HG02763 (cell line): ENCODE measurements at regions not wholly inside any gene's neighbourhood (a gene's known extent, or its start where the extent isn't known, plus 50 kb on each side); places are given as distances from the start of the nearest gene placed in this dataset.

Experiments
- ATAC-seq: cut with Tn5 transposase; IDR thresholded peaks from one replicate; pipeline ENCODE4 v1.9.1; 2021; ENCODE audit warnings: mild to moderate bottlenecking, moderate library complexity; ENCODE audit not compliant: unreplicated experiment

DNA sequence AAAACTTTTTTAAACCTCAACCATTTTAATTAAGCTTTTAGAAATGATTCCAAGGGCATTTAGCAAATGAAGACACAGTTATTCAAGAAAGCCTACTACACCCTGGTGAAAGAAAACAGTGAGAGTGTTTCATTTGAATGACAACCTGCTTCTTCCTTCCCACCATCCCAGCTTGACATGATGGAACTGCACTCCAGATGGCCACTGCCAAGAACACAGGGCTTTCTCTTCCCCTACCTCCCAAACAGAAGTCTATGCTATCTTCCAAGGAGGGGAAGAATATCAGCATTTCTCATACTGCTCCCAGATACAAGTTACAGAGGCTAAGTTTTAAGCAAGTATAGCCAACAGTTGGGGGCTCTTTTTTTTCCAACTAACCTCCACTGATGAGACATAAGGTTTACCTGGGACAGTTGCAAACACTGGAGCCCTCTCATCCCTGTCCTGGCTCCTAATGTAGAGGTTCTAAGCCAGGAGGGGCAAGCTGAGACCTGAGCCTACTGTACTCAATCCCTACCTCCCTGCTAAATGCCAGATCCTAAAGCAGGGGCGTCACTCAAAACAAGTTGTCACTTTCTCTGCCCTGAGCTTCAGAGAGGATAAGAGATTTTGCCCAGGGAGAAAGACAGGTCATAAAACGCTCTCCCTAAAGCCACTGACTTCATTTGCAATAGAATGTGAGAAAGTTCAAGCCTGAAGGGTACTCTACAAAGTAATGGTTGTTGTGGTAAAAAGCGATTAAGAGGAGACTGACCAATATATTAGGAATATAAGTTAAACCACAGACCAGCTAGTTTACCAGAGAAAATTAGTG lies 88.5 kb upstream of the SLC27A6 start:
- no peak for ATAC-seq

DNA sequence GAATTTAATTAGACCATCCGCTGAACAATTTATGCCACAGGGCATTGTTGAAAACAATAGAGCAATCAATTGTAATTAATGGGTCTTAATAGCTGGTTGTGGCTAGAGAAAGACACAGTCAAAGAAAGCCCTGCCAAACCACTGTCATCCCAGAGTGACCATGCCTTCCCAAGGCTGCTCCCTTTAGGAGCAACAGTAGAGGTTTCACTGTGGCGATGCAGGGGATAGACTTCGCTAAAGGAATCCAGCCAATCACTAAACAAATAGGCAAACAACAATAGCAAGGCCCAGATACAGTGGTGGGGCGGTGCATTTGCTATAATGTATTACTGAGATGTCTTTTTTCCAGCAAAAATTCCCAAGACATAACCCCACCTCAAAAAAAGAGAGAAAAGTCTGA lies 87.8 kb upstream of the SLC27A6 start:
- no peak for ATAC-seq

DNA sequence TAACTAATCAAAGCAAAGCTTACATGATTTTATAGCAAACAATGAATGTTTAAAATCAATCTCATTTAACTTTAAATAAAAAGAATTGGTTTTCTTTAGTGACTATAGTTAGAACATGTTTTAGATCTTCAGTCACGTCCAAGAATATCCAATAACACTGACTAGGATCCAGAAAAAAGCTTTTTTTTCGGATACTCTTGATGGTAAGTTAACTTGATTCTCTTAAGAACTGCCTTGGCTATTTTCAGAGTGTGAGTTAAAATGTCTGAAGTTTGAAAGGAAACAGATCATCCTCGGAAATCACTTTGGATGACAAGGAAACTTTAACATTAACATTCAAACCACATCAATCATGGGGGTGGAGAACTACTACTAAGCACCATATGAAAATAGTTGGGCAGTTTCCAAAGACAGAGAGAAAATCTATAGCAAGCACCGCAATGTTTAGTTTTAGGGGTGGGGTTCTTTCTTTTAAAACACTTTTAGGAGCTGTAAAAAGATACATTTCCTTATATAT lies 83.7 kb upstream of the SLC27A6 start:
- no peak for ATAC-seq

DNA sequence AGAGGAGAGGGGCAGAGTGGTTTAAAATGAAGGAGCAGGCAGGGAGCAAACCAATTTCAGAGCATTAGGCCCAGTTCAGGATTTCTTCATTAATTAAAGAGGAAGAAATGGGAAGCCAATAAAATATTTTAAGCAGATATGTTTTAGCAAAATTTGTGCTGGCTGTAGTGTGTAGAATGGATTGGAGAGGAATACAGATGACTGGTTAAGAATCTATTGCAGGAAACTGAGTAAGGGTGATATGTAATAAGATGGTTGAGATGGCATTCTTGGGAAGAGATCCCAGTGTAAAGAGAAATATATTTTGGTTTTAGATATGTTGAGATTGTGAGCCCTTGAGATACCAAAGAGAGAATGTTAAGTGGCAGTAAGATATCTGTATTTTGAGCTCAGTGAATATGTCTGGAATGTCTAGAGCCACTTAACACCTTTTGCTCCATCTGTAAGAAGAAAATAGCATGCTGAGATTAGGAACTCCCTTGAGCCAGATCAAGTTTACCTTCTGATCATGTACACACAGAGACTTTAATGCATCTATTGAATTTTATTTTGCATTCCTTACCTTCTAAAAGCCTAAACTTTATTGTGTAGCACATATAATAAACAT lies 79.5 kb upstream of the SLC27A6 start:
- ATAC-seq = no peak

DNA sequence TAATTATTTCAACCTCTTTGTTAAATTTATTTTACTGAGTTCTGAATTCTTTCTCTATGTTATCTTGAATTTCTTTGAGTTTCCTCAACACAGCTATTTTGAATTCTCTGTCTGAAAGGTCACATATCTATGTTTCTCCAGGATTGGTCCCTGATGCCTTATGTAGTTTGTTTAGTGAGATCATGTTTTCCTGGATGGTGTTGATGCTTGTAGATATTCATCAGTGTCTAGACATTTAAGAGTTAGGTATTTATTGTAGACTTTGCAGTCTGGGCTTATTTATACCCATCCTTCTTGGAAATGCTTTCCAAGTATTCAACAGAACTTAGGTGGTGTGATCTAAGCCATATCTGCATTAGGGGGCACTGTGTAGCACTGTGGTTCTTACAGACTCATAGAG lies 70.2 kb upstream of the SLC27A6 start:
- no peak for ATAC-seq

DNA sequence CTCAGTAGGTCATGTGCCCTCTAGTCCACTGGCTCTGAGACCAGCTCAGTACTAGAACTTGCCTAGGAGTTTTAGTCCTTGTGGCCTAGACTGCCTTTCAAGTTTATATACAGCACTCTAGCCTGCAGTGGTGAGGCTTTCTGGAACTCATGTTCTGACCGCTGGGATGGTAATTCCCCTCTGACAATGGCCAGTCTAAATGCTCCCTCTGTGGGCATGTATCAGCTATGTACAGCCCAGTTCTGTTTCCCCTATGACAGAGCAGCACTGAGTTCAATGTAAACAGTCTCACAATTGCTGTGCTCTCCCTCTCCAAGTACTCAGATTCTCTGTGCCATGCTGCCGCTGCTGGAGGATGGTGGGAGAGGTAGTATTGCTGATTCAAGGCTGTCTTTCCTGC lies 68.6 kb upstream of the SLC27A6 start:
- no peak for ATAC-seq

GRCh38 chr5:128903550-128903949 lies 61.7 kb upstream of the SLC27A6 start:
- ATAC-seq = no peak

- no peak for ATAC-seq
Observed at GRCh38 chr5:128904805-128905567, 60.3 kb upstream of the SLC27A6 start.

- peak; percentile 85 for ATAC-seq
Observed at GRCh38 chr5:128905568-128906110, 59.6 kb upstream of the SLC27A6 start.

GRCh38 chr5:128913551-128913950 lies 51.7 kb upstream of the SLC27A6 start:
- ATAC-seq = peak; percentile 62
